Effector memory CD4-positive, alpha-beta T cell (primary cell): ENCODE measurements at regions not wholly inside any gene's neighbourhood (a gene's known extent, or its start where the extent isn't known, plus 50 kb on each side); places are given as distances from the start of the nearest gene placed in this dataset.

Experiments
- DNase-seq, 3 donors: peaks; one replicate each; pipeline ENCODE4 v3.0.0-alpha.2; 2020
- H3K27ac ChIP-seq: 2 replicates; pipeline ENCODE4 v1.7.0; 2013; ENCODE audit warnings: mild to moderate bottlenecking, low read length, moderate library complexity; ENCODE audit not compliant: insufficient read depth, poor library complexity, severe bottlenecking
- H3K27me3 ChIP-seq: replicated peaks from 2 replicates; pipeline ENCODE4 v1.7.0; 2013; ENCODE audit warnings: mild to moderate bottlenecking, low read length; ENCODE audit not compliant: insufficient read depth, control insufficient read depth, poor library complexity, severe bottlenecking
- H3K36me3 ChIP-seq: 2 replicates; pipeline ENCODE4 v1.7.0; 2013; ENCODE audit warnings: mild to moderate bottlenecking, low read length, moderate library complexity; ENCODE audit not compliant: control insufficient read depth, insufficient read depth
- H3K4me1 ChIP-seq: 2 replicates; pipeline ENCODE4 v1.7.0; 2013; ENCODE audit warnings: low read length, mild to moderate bottlenecking; ENCODE audit not compliant: control insufficient read depth, insufficient read depth, poor library complexity, severe bottlenecking
- H3K4me3 ChIP-seq: 2 replicates; pipeline ENCODE4 v1.7.0; 2013; ENCODE audit warnings: low read length, low read depth, mild to moderate bottlenecking; ENCODE audit not compliant: insufficient read depth, poor library complexity, severe bottlenecking
- H3K9me3 ChIP-seq: 2 replicates; pipeline ENCODE4 v1.7.0; 2013; ENCODE audit warnings: mild to moderate bottlenecking, low read length, moderate library complexity; ENCODE audit not compliant: control insufficient read depth

DNA sequence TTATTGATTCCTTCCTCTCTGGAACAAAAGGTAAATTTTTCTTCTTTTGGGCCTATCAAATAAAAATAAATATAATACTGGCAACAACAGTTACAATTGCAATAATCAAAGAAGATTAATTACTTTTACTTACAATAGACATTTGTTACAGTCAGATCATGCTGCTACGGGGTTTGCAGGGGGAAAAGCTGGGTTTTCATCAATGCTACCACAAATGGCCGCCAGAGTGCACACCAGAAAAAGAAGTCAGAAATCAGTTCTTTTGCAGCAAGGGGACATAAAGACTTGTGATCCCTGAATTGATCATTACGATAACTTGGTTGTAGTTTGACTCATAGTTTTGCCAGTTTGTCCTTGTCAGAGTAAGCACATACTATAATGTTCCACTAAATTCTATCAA is 714.5 kb upstream of the EYS start:
- Histone ChIP-seq H3K9me3 (no peaks in the 10 kb centered on the region), H3K36me3 (no peaks in the 10 kb centered on the region), H3K4me1 (no peaks in the 10 kb centered on the region), H3K27me3 (no peaks in the 10 kb centered on the region), H3K4me3 (no peak overlapping the region), H3K27ac (no peak overlapping the region)
- no peak for DNase-seq

GRCh38 chr6:66418906-66419305 is 711.9 kb upstream of the EYS start:
- Histone ChIP-seq H3K27ac (no peak overlapping the region), H3K27me3 (no peaks in the 10 kb centered on the region), H3K9me3 (no peaks in the 10 kb centered on the region), H3K4me1 (no peaks in the 10 kb centered on the region), H3K4me3 (no peak overlapping the region), H3K36me3 (no peaks in the 10 kb centered on the region)
- no peak for DNase-seq

GRCh38 chr6:66403966-66404365 is 696.9 kb upstream of the EYS start:
- H3K36me3 ChIP-seq, result no peaks in the 10 kb centered on the region
- H3K9me3 ChIP-seq, result no peaks in the 10 kb centered on the region
- H3K4me1 ChIP-seq, result no peaks in the 10 kb centered on the region
- no peak overlapping the region for H3K4me3 ChIP-seq
- H3K27me3 ChIP-seq, result no peaks in the 10 kb centered on the region
- DNase-seq, result no peak
- H3K27ac ChIP-seq, result no peak overlapping the region

GRCh38 chr6:66402873-66403272 is 695.8 kb upstream of the EYS start:
- Histone ChIP-seq H3K4me1 (no peaks in the 10 kb centered on the region), H3K27me3 (no peaks in the 10 kb centered on the region), H3K9me3 (no peaks in the 10 kb centered on the region), H3K4me3 (no peak overlapping the region), H3K27ac (no peak overlapping the region), H3K36me3 (no peaks in the 10 kb centered on the region)
- no peak for DNase-seq

GRCh38 chr6:66396549-66396948 is 689.5 kb upstream of the EYS start:
- Histone ChIP-seq H3K36me3 (no peaks in the 10 kb centered on the region), H3K4me3 (no peak overlapping the region), H3K4me1 (no peaks in the 10 kb centered on the region), H3K27me3 (no peaks in the 10 kb centered on the region), H3K27ac (no peak overlapping the region), H3K9me3 (no peaks in the 10 kb centered on the region)
- DNase-seq, result no peak

DNA sequence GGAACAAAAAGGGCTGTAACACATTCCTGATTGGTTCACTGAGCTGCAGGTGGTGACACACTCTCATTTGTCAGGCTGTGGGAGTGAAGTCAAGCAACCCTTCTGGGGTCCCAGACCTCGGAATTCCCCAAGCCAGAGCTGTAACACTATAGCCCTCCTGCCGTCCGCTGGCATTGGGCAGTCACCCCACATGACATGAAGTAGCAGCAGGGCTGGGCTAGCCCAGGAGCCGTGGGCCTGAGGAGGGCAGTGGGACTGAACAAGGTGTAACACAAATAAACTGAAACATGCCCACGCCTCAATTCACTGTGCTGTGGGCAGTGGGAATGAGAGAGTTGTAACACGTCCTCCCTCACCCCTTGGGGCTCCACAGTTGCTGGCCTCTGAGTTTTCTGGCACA is 689.1 kb upstream of the EYS start:
- H3K36me3 ChIP-seq, result no peaks in the 10 kb centered on the region
- H3K27ac ChIP-seq, result no peak overlapping the region
- H3K4me3 ChIP-seq, result no peak overlapping the region
- no peak for DNase-seq
- H3K27me3 ChIP-seq, result no peaks in the 10 kb centered on the region
- H3K9me3 ChIP-seq, result no peaks in the 10 kb centered on the region
- no peaks in the 10 kb centered on the region for H3K4me1 ChIP-seq

DNA sequence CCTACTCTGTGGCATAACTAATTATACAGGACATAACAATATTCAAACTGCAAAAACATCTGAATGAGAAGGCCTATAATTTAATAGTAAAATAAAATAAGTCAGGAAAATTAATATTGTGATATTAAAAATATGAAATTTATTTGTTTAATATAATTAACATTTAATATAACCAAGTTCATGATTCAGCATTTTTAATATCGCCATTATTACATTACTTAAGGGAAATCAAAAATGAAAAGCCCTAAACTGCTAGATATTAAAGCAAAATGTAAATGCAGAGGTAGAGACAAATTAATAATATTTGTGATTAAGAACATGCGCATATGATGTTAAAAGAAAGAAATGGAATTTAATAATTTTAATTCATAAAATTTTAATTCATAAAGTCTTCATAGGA is 683.4 kb upstream of the EYS start:
- Histone ChIP-seq H3K4me1 (no peaks in the 10 kb centered on the region), H3K27ac (no peak overlapping the region), H3K36me3 (no peaks in the 10 kb centered on the region), H3K4me3 (no peak overlapping the region), H3K9me3 (no peaks in the 10 kb centered on the region), H3K27me3 (no peaks in the 10 kb centered on the region)
- DNase-seq, result no peak

- no peak for DNase-seq
- H3K27me3 ChIP-seq, result no peaks in the 10 kb centered on the region
Observed at GRCh38 chr6:66376001-66376400, 669.0 kb upstream of the EYS start.

GRCh38 chr6:66369407-66369806 is 662.4 kb upstream of the EYS start:
- DNase-seq, result no peak
- Histone ChIP-seq H3K4me3 (no peak overlapping the region), H3K4me1 (no peaks in the 10 kb centered on the region)

More at GRCh38 chr6:66376001-66376400, 669.0 kb upstream of the EYS start:
- no peak overlapping the region for H3K4me3 ChIP-seq
- H3K36me3 ChIP-seq, result no peaks in the 10 kb centered on the region
- H3K4me1 ChIP-seq, result no peaks in the 10 kb centered on the region
- H3K9me3 ChIP-seq, result no peaks in the 10 kb centered on the region
- no peak overlapping the region for H3K27ac ChIP-seq

GRCh38 chr6:66362888-66363287 is 655.9 kb upstream of the EYS start:
- H3K27ac ChIP-seq, result no peak overlapping the region
- H3K4me1 ChIP-seq, result no peaks in the 10 kb centered on the region
- no peaks in the 10 kb centered on the region for H3K9me3 ChIP-seq
- DNase-seq, result no peak
- no peaks in the 10 kb centered on the region for H3K27me3 ChIP-seq
- H3K4me3 ChIP-seq, result no peak overlapping the region
- H3K36me3 ChIP-seq, result no peaks in the 10 kb centered on the region

More at GRCh38 chr6:66369407-66369806, 662.4 kb upstream of the EYS start:
- H3K27ac ChIP-seq, result no peak overlapping the region
- H3K9me3 ChIP-seq, result no peaks in the 10 kb centered on the region
- H3K36me3 ChIP-seq, result no peaks in the 10 kb centered on the region
- no peaks in the 10 kb centered on the region for H3K27me3 ChIP-seq

GRCh38 chr6:66361886-66362285 is 654.9 kb upstream of the EYS start:
- H3K27ac ChIP-seq, result no peak overlapping the region
- DNase-seq, result no peak
- no peaks in the 10 kb centered on the region for H3K9me3 ChIP-seq
- H3K27me3 ChIP-seq, result no peaks in the 10 kb centered on the region
- no peaks in the 10 kb centered on the region for H3K4me1 ChIP-seq
- H3K4me3 ChIP-seq, result no peak overlapping the region
- no peaks in the 10 kb centered on the region for H3K36me3 ChIP-seq
